BJ (cell line): ENCODE measurements at regions not wholly inside any gene's neighbourhood (a gene's known extent, or its start where the extent isn't known, plus 50 kb on each side); places are given as distances from the start of the nearest gene placed in this dataset.

ENCODE experiments used
- CTCF ChIA-PET: fragments of 350-600 bp; formaldehyde crosslinking; extraction: SDS; loops from one replicate; lab custom pipeline; 2021; ENCODE audit warnings: antibody characterized with exemption, inconsistent platforms; lab: Yijun Ruan, JAX
- POLR2A ChIA-PET: fragments of 300-600 bp; sonication (Branson Sonifier 250); formaldehyde crosslinking; extraction: SDS; loops from one replicate; lab custom pipeline; 2021; ENCODE audit warnings: antibody characterized with exemption; lab: Charles Lee
- DNase-seq: peaks from one replicate; pipeline ENCODE4 v3.0.0-alpha.2; 2011; ENCODE audit warnings: low read depth
- H3K27me3 ChIP-seq: 2 replicates; pipeline ENCODE4 v1.6.0; 2011; ENCODE audit warnings: low read length; ENCODE audit not compliant: control insufficient read depth, insufficient read depth
- H3K36me3 ChIP-seq: 2 replicates; pipeline ENCODE4 v1.5.1; 2011; ENCODE audit warnings: low read length; ENCODE audit not compliant: control insufficient read depth, insufficient read depth
- H3K4me3 ChIP-seq: 2 replicates; pipeline ENCODE4 v1.5.1; 2011; ENCODE audit warnings: low read depth, mild to moderate bottlenecking, control low read depth, low read length
- TF ChIP-seq, protein P1 (sequence below): IDR thresholded peaks from 2 replicates; pipeline ENCODE4 v1.5.1; 2011; ENCODE audit warnings: low read depth, mild to moderate bottlenecking, control low read depth, inconsistent platforms, low read length, moderate library complexity; ENCODE audit not compliant: insufficient read depth

DNA sequence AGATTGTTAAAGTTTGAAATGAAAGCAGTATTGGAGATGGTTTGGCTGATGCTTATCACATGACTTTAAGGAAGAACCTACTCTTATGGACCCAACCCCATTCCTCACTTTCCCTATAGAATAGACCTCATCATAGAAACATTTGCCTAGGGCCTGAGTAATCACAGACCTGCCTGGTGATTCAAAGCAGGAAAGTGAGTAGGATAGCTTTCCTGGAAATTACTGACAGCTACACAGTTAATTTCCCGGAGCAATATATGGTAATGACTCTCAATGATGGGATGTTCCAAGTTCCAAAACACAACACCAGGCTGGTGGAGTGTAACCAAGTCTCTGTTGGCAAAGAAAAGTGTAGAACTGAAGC lies 233.8 kb downstream of the SIM1 start:
- POLR2A ChIA-PET = no interaction called here
- CTCF ChIA-PET = interaction anchor here (1.3 to 3.1 kb wide), 2 partner anchors 13 to 55 kb away, joined by 5 to 13 read pairs; no protein-coding TSS in a partner anchor
- Histone ChIP-seq H3K27me3 (no peaks in the 10 kb centered on the region), H3K36me3 (no peaks in the 10 kb centered on the region), H3K4me3 (no peak overlapping the region)
- TF ChIP-seq, protein P1, sequence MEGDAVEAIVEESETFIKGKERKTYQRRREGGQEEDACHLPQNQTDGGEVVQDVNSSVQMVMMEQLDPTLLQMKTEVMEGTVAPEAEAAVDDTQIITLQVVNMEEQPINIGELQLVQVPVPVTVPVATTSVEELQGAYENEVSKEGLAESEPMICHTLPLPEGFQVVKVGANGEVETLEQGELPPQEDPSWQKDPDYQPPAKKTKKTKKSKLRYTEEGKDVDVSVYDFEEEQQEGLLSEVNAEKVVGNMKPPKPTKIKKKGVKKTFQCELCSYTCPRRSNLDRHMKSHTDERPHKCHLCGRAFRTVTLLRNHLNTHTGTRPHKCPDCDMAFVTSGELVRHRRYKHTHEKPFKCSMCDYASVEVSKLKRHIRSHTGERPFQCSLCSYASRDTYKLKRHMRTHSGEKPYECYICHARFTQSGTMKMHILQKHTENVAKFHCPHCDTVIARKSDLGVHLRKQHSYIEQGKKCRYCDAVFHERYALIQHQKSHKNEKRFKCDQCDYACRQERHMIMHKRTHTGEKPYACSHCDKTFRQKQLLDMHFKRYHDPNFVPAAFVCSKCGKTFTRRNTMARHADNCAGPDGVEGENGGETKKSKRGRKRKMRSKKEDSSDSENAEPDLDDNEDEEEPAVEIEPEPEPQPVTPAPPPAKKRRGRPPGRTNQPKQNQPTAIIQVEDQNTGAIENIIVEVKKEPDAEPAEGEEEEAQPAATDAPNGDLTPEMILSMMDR = no peak
- no peak for DNase-seq

DNA sequence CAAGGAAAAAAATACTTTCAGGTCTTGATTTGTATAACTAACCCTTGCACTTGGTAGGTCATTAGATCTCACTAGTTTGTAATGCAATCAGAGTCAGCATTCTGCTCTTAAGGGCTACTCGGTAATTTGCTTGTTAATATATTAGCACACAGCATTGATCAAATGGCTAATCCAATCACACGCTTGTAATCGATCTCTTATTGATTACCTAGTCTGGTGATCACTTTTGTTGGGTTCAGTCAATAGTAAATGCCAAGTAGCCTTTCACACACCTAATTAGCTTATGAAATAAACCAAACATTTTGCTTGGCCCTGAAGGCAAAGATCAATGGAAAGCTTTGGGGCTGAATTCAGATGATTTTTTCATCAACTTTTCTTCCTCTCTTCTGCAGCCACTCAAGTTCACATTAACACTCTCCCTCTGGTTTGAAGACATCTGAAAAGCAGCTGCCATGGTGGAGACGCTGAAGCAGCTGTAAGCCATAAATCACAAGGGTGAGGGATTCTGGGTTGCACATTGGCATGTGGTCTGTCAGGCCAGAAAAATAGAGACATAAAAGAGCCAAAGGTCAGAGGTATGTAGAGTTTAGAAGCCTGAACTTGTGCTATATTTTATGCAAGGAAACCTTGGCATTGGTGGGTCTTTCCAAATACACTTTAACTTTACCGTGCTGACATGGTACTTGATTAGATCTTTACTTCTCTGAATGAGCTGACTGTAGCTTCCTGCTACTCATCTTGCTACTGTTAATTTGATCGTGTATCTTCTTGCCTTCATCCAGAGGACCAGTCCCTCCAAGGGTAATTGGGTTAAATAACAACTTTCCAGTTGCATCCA lies 234.4 kb downstream of the SIM1 start:
- ChIA-PET CTCF (interaction anchor here (0.7 to 3.1 kb wide), 4 partner anchors 12 to 227 kb away, joined by 3 to 13 read pairs (median 4); no protein-coding TSS in a partner anchor), POLR2A (no interaction called here)
- Histone ChIP-seq H3K36me3 (no peaks in the 10 kb centered on the region), H3K27me3 (no peaks in the 10 kb centered on the region), H3K4me3 (no peak overlapping the region)
- TF ChIP-seq, protein P1 = no peak
- no peak for DNase-seq

DNA sequence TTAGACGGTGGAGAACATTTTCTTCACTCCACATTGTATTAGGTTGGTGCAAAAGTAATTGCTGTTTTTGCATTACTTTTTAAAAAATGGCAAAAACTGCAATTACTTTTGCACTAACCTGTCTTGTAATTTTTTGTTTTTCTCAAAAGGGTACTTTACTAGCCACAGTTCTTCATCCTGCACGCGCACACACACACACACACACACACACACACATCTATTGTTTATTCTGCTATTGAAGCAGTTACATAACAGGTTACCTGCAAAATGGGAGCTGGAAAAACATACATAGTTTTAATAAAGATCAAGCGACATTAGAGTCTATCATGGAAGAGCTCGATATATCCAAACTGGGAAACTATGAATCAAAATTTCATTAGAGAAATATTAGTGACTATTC lies 235.2 kb downstream of the SIM1 start:
- Histone ChIP-seq H3K36me3 (no peaks in the 10 kb centered on the region), H3K27me3 (no peaks in the 10 kb centered on the region), H3K4me3 (no peak overlapping the region)
- DNase-seq = no peak
- ChIA-PET POLR2A (no interaction called here), CTCF (interaction anchor here (0.7 to 3.1 kb wide), 6 partner anchors 11 to 228 kb away, joined by 3 to 13 read pairs (median 3); no protein-coding TSS in a partner anchor)
- TF ChIP-seq, protein P1 = no peak

DNA sequence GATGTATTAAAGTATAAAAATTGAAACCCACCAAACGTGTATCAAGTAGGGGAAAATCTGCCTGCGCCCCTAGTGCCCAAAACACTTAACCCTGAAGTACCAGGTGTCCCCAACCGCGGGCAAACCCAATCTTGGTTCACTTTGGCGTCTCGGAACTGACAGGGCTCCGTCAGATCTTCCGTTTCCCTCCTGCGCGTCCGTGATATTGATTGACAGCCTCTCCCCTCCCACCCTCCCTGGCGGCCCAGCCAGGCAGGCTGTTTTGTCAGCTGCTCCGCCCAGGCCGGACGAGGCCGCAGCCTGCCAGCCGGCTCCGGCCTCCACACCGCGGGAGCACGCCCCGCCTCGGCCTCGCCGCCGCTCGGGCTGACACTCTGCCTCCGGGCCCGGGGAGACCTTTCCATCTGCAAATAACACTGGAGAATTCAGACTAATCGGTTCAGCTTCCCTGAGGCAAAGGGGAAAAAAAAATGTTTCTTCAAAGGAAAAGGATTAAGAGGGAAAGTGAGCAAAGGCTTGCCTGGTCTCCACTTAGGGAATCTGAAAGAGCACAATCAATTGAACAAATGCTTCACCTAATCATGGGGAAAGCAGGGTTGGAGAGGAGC lies 234.9 kb upstream of the MCHR2 start:
- Histone ChIP-seq H3K36me3 (no peaks in the 10 kb centered on the region), H3K27me3 (no peaks in the 10 kb centered on the region), H3K4me3 (peak overlapping the region; percentile 15)
- DNase-seq = no peak
- POLR2A ChIA-PET = interaction anchor here (0.7 kb wide), 1 partner anchor 29 kb away, joined by 4 read pairs; no protein-coding TSS in a partner anchor
- CTCF ChIA-PET = interaction anchor here (0.6 to 3.1 kb wide), 5 partner anchors 11 to 67 kb away, joined by 3 to 13 read pairs (median 3); no protein-coding TSS in a partner anchor
- TF ChIP-seq, protein P1 = peak; percentile 31; the same call in 1 of the 2 replicates

DNA sequence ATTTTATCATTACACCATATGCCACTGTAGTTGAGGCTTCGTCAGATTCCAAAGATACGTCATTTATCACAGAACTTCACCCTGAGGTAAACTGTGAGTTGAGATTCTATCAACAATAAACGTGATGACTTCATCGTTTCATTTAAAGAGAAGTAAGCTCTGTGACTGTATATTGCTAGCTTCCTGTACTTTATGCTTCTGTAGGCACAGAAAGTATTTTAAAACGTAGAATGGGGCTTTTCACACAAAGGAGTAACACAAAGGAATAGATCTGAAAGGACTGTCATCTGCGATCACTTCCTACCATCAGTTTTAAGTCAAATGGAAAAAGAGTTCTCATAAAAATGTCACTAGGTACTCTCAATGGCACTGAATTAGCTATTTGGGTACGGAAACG lies 234.4 kb upstream of the MCHR2 start:
- H3K4me3 ChIP-seq = peak overlapping the region; percentile 15; the same call in 1 of the 2 replicates
- DNase-seq = no peak
- ChIA-PET POLR2A (interaction anchor here (0.7 kb wide), 1 partner anchor 29 kb away, joined by 4 read pairs; no protein-coding TSS in a partner anchor), CTCF (interaction anchor here (0.6 to 3.1 kb wide), 4 partner anchors 10 to 39 kb away, joined by 3 to 13 read pairs (median 3); no protein-coding TSS in a partner anchor)
- no peaks in the 10 kb centered on the region for H3K36me3 ChIP-seq
- no peaks in the 10 kb centered on the region for H3K27me3 ChIP-seq
- TF ChIP-seq, protein P1 = no peak
